NOMO-1 treated with DMSO at 0.1 percent for 48 hours (cell line): ENCODE measurements at regions not wholly inside any gene's neighbourhood (a gene's known extent, or its start where the extent isn't known, plus 50 kb on each side); places are given as distances from the start of the nearest gene placed in this dataset.
"Not testable (repeated sequence)": the region's sequence is repeated elsewhere in the genome, so short reads cannot be mapped to it uniquely, and the experiment has no call there.

ENCODE experiments used
- DNase-seq: peaks from one replicate; lab custom pipeline; 2025; ENCODE audit not compliant: unreplicated experiment; lab: John Stamatoyannopoulos, UW

GRCh38 chr4:31445526-31445925 lies 725.4 kb downstream of the PCDH7 start:
- no peak for DNase-seq

- DNase-seq, result no peak
These were observed 735.4 kb downstream of the PCDH7 start for GRCh38 chr4:31455612-31456011.

GRCh38 chr4:31458813-31459212 lies 738.6 kb downstream of the PCDH7 start:
- DNase-seq, result no peak

- no peak for DNase-seq
These were observed 741.3 kb downstream of the PCDH7 start for GRCh38 chr4:31461421-31461820.

- DNase-seq, result no peak
These were observed 747.6 kb downstream of the PCDH7 start for GRCh38 chr4:31467781-31468180.

GRCh38 chr4:31474221-31474620 lies 754.1 kb downstream of the PCDH7 start:
- no peak for DNase-seq

GRCh38 chr4:31482691-31483090 lies 762.5 kb downstream of the PCDH7 start:
- no peak for DNase-seq

- DNase-seq, result not testable (repeated sequence)
These were observed 779.0 kb downstream of the PCDH7 start for GRCh38 chr4:31499216-31499615.

- DNase-seq, result no peak
These were observed 796.4 kb downstream of the PCDH7 start for GRCh38 chr4:31516520-31516919.

GRCh38 chr4:31518796-31519250 lies 798.7 kb downstream of the PCDH7 start:
- DNase-seq, result no peak

- DNase-seq, result no peak
These were observed 810.4 kb downstream of the PCDH7 start for GRCh38 chr4:31530555-31530954.

GRCh38 chr4:31538877-31539276 lies 818.7 kb downstream of the PCDH7 start:
- no peak for DNase-seq

- no peak for DNase-seq
These were observed 819.3 kb downstream of the PCDH7 start for GRCh38 chr4:31539284-31540069.

- DNase-seq, result no peak
These were observed 825.2 kb downstream of the PCDH7 start for GRCh38 chr4:31545330-31545729.

- DNase-seq, result no peak
These were observed 825.6 kb downstream of the PCDH7 start for GRCh38 chr4:31545755-31546154.

GRCh38 chr4:31548021-31548420 lies 827.9 kb downstream of the PCDH7 start:
- peak; percentile 39 for DNase-seq

GRCh38 chr4:31548823-31549222 lies 828.7 kb downstream of the PCDH7 start:
- no peak for DNase-seq

- DNase-seq, result no peak
These were observed 829.1 kb downstream of the PCDH7 start for GRCh38 chr4:31549256-31549655.

GRCh38 chr4:31557437-31557836 lies 837.3 kb downstream of the PCDH7 start:
- no peak for DNase-seq

- DNase-seq, result no peak
These were observed 853.4 kb downstream of the PCDH7 start for GRCh38 chr4:31573554-31573953.

GRCh38 chr4:31575504-31575903 lies 855.3 kb downstream of the PCDH7 start:
- no peak for DNase-seq

- DNase-seq, result no peak
These were observed 860.7 kb downstream of the PCDH7 start for GRCh38 chr4:31580843-31581242.

GRCh38 chr4:31585503-31585902 lies 865.3 kb downstream of the PCDH7 start:
- DNase-seq, result no peak
